Activated CD4-positive, CD25-positive, alpha-beta regulatory T cell treated with anti-CD3 and anti-CD28 coated beads, Interleukin-2, amount 50 U/mL, for 16 hours (primary cell): ENCODE measurements at regions not wholly inside any gene's neighbourhood (a gene's known extent, or its start where the extent isn't known, plus 50 kb on each side); places are given as distances from the start of the nearest gene placed in this dataset.
"Not testable (repeated sequence)": the region's sequence is repeated elsewhere in the genome, so short reads cannot be mapped to it uniquely, and the experiment has no call there.

Source experiments
- DNase-seq: peaks from one replicate; pipeline ENCODE4 v3.0.0-alpha.2; 2020; ENCODE audit warnings: low read depth, low spot score

- no peak for DNase-seq
Observed at GRCh38 chr12:97616946-97617345, 154.3 kb downstream of the RMST start.

- no peak for DNase-seq
Observed at GRCh38 chr12:97628962-97629361, 166.4 kb downstream of the RMST start.

- no peak for DNase-seq
Observed at GRCh38 chr12:97629382-97629781, 166.8 kb downstream of the RMST start.

- DNase-seq = no peak
Observed at GRCh38 chr12:97630356-97630755, 167.8 kb downstream of the RMST start.

- DNase-seq = no peak
Observed at GRCh38 chr12:97630875-97631274, 168.3 kb downstream of the RMST start.

GRCh38 chr12:97637770-97638169, 175.2 kb downstream of the RMST start:
- DNase-seq = no peak

- no peak for DNase-seq
Observed at GRCh38 chr12:97638739-97639138, 176.1 kb downstream of the RMST start.

- no peak for DNase-seq
Observed at GRCh38 chr12:97639702-97640101, 177.1 kb downstream of the RMST start.

GRCh38 chr12:97640826-97641225, 178.2 kb downstream of the RMST start:
- DNase-seq = no peak

- DNase-seq = no peak
Observed at GRCh38 chr12:97642911-97643310, 180.3 kb downstream of the RMST start.

GRCh38 chr12:97643924-97644323, 181.3 kb downstream of the RMST start:
- DNase-seq = no peak

- DNase-seq = no peak
Observed at GRCh38 chr12:97645726-97646125, 183.1 kb downstream of the RMST start.

GRCh38 chr12:97647142-97647541, 184.5 kb downstream of the RMST start:
- DNase-seq = no peak

GRCh38 chr12:97650242-97650641, 187.6 kb downstream of the RMST start:
- DNase-seq = no peak

- DNase-seq = not testable (repeated sequence)
Observed at GRCh38 chr12:97656548-97656947, 193.9 kb downstream of the RMST start.

GRCh38 chr12:97659117-97659880, 196.7 kb downstream of the RMST start:
- no peak for DNase-seq

GRCh38 chr12:97666263-97666662, 203.7 kb downstream of the RMST start:
- no peak for DNase-seq

GRCh38 chr12:97672870-97673269, 210.3 kb downstream of the RMST start:
- DNase-seq = no peak

- DNase-seq = no peak
Observed at GRCh38 chr12:97680751-97681150, 218.1 kb downstream of the RMST start.

GRCh38 chr12:97681612-97682504, 219.3 kb downstream of the RMST start:
- DNase-seq = no peak

- DNase-seq = no peak
Observed at GRCh38 chr12:97685360-97685759, 222.8 kb downstream of the RMST start.

GRCh38 chr12:97701901-97702300, 239.3 kb downstream of the RMST start:
- no peak for DNase-seq

GRCh38 chr12:97711392-97711791, 248.8 kb downstream of the RMST start:
- no peak for DNase-seq
